KMS-11 (cell line): ENCODE measurements at regions not wholly inside any gene's neighbourhood (a gene's known extent, or its start where the extent isn't known, plus 50 kb on each side); places are given as distances from the start of the nearest gene placed in this dataset.

Source experiments
- H2AFZ ChIP-seq: fragments of 200-600 bp; sonication (generic); 2 replicates; pipeline ENCODE4 v1.6.1; 2016; ENCODE audit warnings: antibody characterized with exemption, mixed run types, low read depth
- H3K27ac ChIP-seq: fragments of 200-600 bp; sonication (generic); 2 replicates; pipeline ENCODE4 v1.6.1; 2016; ENCODE audit warnings: mild to moderate bottlenecking, mixed run types
- H3K27me3 ChIP-seq: fragments of 200-600 bp; sonication (generic); 2 replicates; pipeline ENCODE4 v1.6.1; 2017; ENCODE audit warnings: mild to moderate bottlenecking, low read depth, mixed run types, moderate library complexity; ENCODE audit not compliant: insufficient read depth
- H3K36me3 ChIP-seq: fragments of 200-600 bp; sonication (generic); 2 replicates; pipeline ENCODE4 v1.6.1; 2017; ENCODE audit warnings: mild to moderate bottlenecking, mixed run types; ENCODE audit not compliant: insufficient read depth
- H3K4me1 ChIP-seq: fragments of 200-600 bp; sonication (generic); 2 replicates; pipeline ENCODE4 v1.6.1; 2016; ENCODE audit warnings: mild to moderate bottlenecking, low read depth, mixed run types; ENCODE audit not compliant: poor library complexity, severe bottlenecking
- H3K4me2 ChIP-seq: fragments of 200-600 bp; sonication (generic); 2 replicates; pipeline ENCODE4 v1.7.0; 2016; ENCODE audit warnings: mild to moderate bottlenecking, mixed run types
- H3K4me3 ChIP-seq: fragments of 200-600 bp; sonication (generic); IDR thresholded peaks from 2 replicates; pipeline ENCODE4 v1.6.1; 2017; ENCODE audit warnings: low read depth, low read length, mixed read lengths; ENCODE audit not compliant: insufficient read depth
- H3K79me2 ChIP-seq: fragments of 200-600 bp; sonication (generic); 2 replicates; pipeline ENCODE4 v1.6.1; 2016; ENCODE audit warnings: low read depth, mixed run types; ENCODE audit not compliant: insufficient read depth
- H3K9ac ChIP-seq: fragments of 200-600 bp; sonication (generic); 2 replicates; pipeline ENCODE4 v1.6.1; 2016; ENCODE audit warnings: mild to moderate bottlenecking, mixed run types
- H4K20me1 ChIP-seq: fragments of 200-600 bp; sonication (generic); 2 replicates; pipeline ENCODE4 v1.6.1; 2016; ENCODE audit warnings: mild to moderate bottlenecking, mixed run types; ENCODE audit not compliant: insufficient read depth
- TF ChIP-seq, protein P1 (sequence below): fragments of 200-600 bp; sonication (generic); conservative IDR thresholded peaks from 2 replicates; pipeline ENCODE4 v1.6.1; 2017; ENCODE audit warnings: low read depth, mild to moderate bottlenecking, antibody characterized with exemption, low read length, moderate library complexity, mixed read lengths

DNA sequence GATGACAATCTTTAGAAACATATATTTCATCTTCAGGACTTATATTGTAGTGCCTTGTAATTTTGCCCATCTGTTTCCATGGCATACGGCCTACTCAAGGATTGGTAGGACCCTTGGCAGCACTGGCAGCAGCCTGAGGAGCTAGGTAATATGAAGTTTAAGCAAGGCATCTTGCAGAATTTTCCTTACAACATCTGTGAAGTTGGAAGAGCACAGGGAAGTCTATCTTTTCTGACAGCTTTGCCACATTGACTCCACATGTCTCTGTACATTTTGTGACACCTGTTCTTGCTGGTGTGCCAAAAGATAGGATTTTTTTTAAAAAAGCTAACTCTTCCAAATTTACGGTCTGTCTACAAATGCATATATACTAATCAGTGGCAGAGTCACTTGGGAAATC, 1235.2 kb downstream of the PCDH7 start:
- H3K36me3 ChIP-seq, result no peaks in the 10 kb centered on the region
- no peak overlapping the region for H3K4me3 ChIP-seq
- H3K4me2 ChIP-seq, result no peak overlapping the region
- H2AFZ ChIP-seq, result no peak overlapping the region
- no peak overlapping the region for H3K27ac ChIP-seq
- H3K79me2 ChIP-seq, result no peaks in the 10 kb centered on the region
- H4K20me1 ChIP-seq, result no peaks in the 10 kb centered on the region
- no peaks in the 10 kb centered on the region for H3K4me1 ChIP-seq
- no peak overlapping the region for H3K9ac ChIP-seq
- TF ChIP-seq, protein P1, sequence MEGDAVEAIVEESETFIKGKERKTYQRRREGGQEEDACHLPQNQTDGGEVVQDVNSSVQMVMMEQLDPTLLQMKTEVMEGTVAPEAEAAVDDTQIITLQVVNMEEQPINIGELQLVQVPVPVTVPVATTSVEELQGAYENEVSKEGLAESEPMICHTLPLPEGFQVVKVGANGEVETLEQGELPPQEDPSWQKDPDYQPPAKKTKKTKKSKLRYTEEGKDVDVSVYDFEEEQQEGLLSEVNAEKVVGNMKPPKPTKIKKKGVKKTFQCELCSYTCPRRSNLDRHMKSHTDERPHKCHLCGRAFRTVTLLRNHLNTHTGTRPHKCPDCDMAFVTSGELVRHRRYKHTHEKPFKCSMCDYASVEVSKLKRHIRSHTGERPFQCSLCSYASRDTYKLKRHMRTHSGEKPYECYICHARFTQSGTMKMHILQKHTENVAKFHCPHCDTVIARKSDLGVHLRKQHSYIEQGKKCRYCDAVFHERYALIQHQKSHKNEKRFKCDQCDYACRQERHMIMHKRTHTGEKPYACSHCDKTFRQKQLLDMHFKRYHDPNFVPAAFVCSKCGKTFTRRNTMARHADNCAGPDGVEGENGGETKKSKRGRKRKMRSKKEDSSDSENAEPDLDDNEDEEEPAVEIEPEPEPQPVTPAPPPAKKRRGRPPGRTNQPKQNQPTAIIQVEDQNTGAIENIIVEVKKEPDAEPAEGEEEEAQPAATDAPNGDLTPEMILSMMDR, result no peak
- no peaks in the 10 kb centered on the region for H3K27me3 ChIP-seq

DNA sequence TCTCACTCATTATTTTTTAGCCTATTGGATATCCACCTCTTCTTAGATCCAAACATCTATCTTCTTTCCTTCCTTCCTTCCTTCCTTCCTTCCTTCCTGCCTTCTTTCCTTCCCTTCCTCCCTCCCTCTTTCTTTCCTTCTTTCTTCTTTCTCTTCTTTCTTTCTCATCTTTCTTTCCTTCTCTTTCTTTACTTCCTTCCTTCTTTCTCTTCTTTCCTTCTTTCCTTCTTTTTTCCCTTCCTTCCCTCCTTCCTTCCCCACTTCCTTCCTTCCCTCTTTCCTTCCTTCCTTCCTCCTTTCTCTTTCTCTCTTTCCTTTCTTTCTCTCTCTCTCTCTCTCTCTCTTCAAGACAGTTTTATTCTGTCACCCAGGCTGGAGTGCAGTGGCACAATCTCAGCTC, 1239.8 kb downstream of the PCDH7 start:
- H3K36me3 ChIP-seq, result no peaks in the 10 kb centered on the region
- H4K20me1 ChIP-seq, result no peaks in the 10 kb centered on the region
- TF ChIP-seq, protein P1, result no peak

DNA sequence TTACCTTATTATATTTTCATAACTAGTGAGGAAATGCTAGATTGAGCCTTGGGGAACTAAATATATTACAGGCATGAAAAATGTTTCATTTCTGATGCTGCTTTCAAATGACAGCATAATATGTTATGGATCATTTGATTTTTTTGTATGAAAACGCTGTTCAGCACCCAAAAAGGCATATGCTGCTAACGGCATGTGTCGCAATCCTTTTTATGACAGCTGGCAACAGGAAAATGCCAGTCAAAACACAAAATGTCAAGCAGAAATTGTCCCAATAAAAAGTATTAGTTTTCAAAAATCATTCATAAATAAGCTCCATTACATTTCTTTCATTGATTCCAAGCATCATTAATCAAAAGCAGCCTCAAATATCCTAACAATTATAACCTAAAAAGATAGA, 1244.5 kb downstream of the PCDH7 start:
- TF ChIP-seq, protein P1, result no peak
- Histone ChIP-seq H2AFZ (no peak overlapping the region), H3K79me2 (no peaks in the 10 kb centered on the region), H3K4me2 (no peak overlapping the region), H3K27ac (no peak overlapping the region), H3K9ac (no peak overlapping the region), H3K4me3 (no peak overlapping the region), H3K27me3 (no peaks in the 10 kb centered on the region), H3K36me3 (no peaks in the 10 kb centered on the region), H3K4me1 (no peaks in the 10 kb centered on the region), H4K20me1 (no peaks in the 10 kb centered on the region)

More for the DNA sequence above, 1239.8 kb downstream of the PCDH7 start:
- H3K4me1 ChIP-seq, result no peaks in the 10 kb centered on the region
- H3K79me2 ChIP-seq, result no peaks in the 10 kb centered on the region
- no peak overlapping the region for H3K4me3 ChIP-seq
- H3K27ac ChIP-seq, result no peak overlapping the region
- H3K27me3 ChIP-seq, result no peaks in the 10 kb centered on the region
- no peak overlapping the region for H3K9ac ChIP-seq
- no peak overlapping the region for H3K4me2 ChIP-seq
- no peak overlapping the region for H2AFZ ChIP-seq

DNA sequence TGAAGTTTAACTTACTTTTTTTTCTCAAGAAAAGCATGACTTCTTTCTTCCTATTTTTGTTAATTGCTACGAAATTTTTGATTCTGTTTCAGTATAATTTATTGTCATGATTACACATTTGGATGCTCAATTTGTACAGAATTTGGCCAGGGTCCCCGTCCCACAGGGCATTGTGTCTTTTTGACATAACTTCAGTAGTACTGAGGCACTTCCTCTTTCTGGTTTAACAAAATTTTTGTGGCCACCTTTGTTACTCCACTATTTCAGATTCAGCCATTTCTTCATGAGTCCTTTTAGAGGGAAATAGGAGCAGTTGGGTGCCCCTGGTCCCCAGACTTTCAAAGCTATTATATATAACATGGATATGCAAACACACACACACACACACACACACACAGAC, 1248.7 kb downstream of the PCDH7 start:
- Histone ChIP-seq H3K79me2 (no peaks in the 10 kb centered on the region), H3K27me3 (no peaks in the 10 kb centered on the region), H3K4me2 (no peak overlapping the region), H3K36me3 (no peaks in the 10 kb centered on the region), H2AFZ (no peak overlapping the region), H3K9ac (no peak overlapping the region), H3K4me1 (no peaks in the 10 kb centered on the region), H3K4me3 (no peak overlapping the region), H3K27ac (no peak overlapping the region), H4K20me1 (no peaks in the 10 kb centered on the region)
- TF ChIP-seq, protein P1, result no peak

DNA sequence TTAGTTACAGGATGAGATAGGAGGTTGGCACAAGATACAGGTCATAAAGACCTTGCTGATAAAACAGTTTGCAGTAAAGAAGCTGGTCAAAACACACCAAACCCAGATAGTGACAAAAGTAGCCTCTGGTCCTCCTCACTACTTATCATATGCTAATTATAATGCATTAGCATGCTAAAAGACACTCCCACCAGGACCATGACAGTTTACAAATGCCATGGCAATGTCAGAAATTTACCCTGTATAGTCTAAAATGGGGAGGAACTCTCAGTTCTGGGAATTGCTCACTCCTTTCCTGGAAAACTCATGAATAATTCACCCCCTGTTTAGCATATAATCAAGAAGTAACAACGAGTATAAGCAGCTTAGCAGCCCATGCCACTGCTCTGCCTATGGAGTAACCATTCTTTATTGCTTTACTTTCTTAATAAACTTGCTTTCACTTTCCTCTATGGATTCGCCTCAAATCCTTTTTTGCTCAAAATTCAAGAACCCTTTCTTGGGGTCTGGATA, 1254.4 kb downstream of the PCDH7 start:
- Histone ChIP-seq H3K9ac (no peak overlapping the region), H3K4me2 (no peak overlapping the region), H3K27me3 (no peaks in the 10 kb centered on the region), H2AFZ (no peak overlapping the region), H3K27ac (no peak overlapping the region), H3K4me1 (no peaks in the 10 kb centered on the region), H3K79me2 (no peaks in the 10 kb centered on the region), H4K20me1 (no peaks in the 10 kb centered on the region), H3K4me3 (no peak overlapping the region), H3K36me3 (no peaks in the 10 kb centered on the region)
- TF ChIP-seq, protein P1, result no peak
